ENCODE measurements at regions not wholly inside any gene's neighbourhood (a gene's known extent, or its start where the extent isn't known, plus 50 kb on each side); places are given as distances from the start of the nearest gene placed in this dataset.

- no peak for DNase-seq (ENCODE audit: insufficient read length, low spot score)
- FAIRE-seq = no peak
- TF ChIP-seq POU2F2 (IDR thresholded peaks at IDR 0.05; ENCODE audit: low read depth, low read length) = no peak
Observed at GRCh38 chr12:62163368-62163767, 96.8 kb upstream of the USP15 start.

GRCh38 chr12:62164036-62164435 lies 96.2 kb upstream of the USP15 start:
- FAIRE-seq = no peak
- DNase-seq (ENCODE audit: insufficient read length, low spot score) = no peak
- TF ChIP-seq POLR2A (IDR thresholded peaks at IDR 0.05; ENCODE audit: low read depth, low read length) (no peak), POLR2AphosphoS5 (IDR thresholded peaks at IDR 0.05; ENCODE audit: low read depth, low read length) (no peak), SPI1 (IDR thresholded peaks at IDR 0.05; ENCODE audit: low read depth, low read length) (no peak), POU2F2 (IDR thresholded peaks at IDR 0.05; ENCODE audit: low read depth, low read length) (no peak), PAX5 (IDR thresholded peaks at IDR 0.05; ENCODE audit: insufficient read depth, low read length, severe bottlenecking) (no peak), TAF1 (IDR thresholded peaks at IDR 0.05; ENCODE audit: low read depth, low read length) (no peak)

- FAIRE-seq (no peak), DNase-seq (ENCODE audit: insufficient read length, low spot score) (no peak)
- TF ChIP-seq SPI1 (IDR thresholded peaks at IDR 0.05; ENCODE audit: low read depth, low read length) (no peak), POLR2A (IDR thresholded peaks at IDR 0.05; ENCODE audit: low read depth, low read length) (no peak), POLR2AphosphoS5 (IDR thresholded peaks at IDR 0.05; ENCODE audit: low read depth, low read length) (no peak), POU2F2 (IDR thresholded peaks at IDR 0.05; ENCODE audit: low read depth, low read length) (no peak), TAF1 (IDR thresholded peaks at IDR 0.05; ENCODE audit: low read depth, low read length) (no peak), PAX5 (IDR thresholded peaks at IDR 0.05; ENCODE audit: insufficient read depth, low read length, severe bottlenecking) (no peak)
Observed at GRCh38 chr12:62166525-62166924, 93.7 kb upstream of the USP15 start.

- no peak for FAIRE-seq
Observed at GRCh38 chr12:62168411-62168810, 91.8 kb upstream of the USP15 start.

GRCh38 chr12:62170241-62170640 lies 90.0 kb upstream of the USP15 start:
- TF ChIP-seq PAX5 (IDR thresholded peaks at IDR 0.05; ENCODE audit: insufficient read depth, low read length, severe bottlenecking) = no peak
- no peak for TF ChIP-seq TAF1 (IDR thresholded peaks at IDR 0.05; ENCODE audit: low read depth, low read length)
- no peak for TF ChIP-seq POLR2A (IDR thresholded peaks at IDR 0.05; ENCODE audit: low read depth, low read length)
- no peak for TF ChIP-seq POU2F2 (IDR thresholded peaks at IDR 0.05; ENCODE audit: low read depth, low read length)
- no peak for TF ChIP-seq SPI1 (IDR thresholded peaks at IDR 0.05; ENCODE audit: low read depth, low read length)
- TF ChIP-seq POLR2AphosphoS5 (IDR thresholded peaks at IDR 0.05; ENCODE audit: low read depth, low read length) = no peak
- DNase-seq (ENCODE audit: insufficient read length, low spot score) (no peak), FAIRE-seq (no peak)

More at GRCh38 chr12:62168411-62168810, 91.8 kb upstream of the USP15 start:
- no peak for DNase-seq (ENCODE audit: insufficient read length, low spot score)
- TF ChIP-seq POLR2AphosphoS5 (IDR thresholded peaks at IDR 0.05; ENCODE audit: low read depth, low read length) = no peak
- no peak for TF ChIP-seq POU2F2 (IDR thresholded peaks at IDR 0.05; ENCODE audit: low read depth, low read length)
- no peak for TF ChIP-seq PAX5 (IDR thresholded peaks at IDR 0.05; ENCODE audit: insufficient read depth, low read length, severe bottlenecking)
- no peak for TF ChIP-seq TAF1 (IDR thresholded peaks at IDR 0.05; ENCODE audit: low read depth, low read length)
- no peak for TF ChIP-seq POLR2A (IDR thresholded peaks at IDR 0.05; ENCODE audit: low read depth, low read length)
- TF ChIP-seq SPI1 (IDR thresholded peaks at IDR 0.05; ENCODE audit: low read depth, low read length) = no peak

GRCh38 chr12:62190689-62191490 lies 69.3 kb upstream of the USP15 start:
- no peak for TF ChIP-seq PAX5 (IDR thresholded peaks at IDR 0.05; ENCODE audit: insufficient read depth, low read length, severe bottlenecking)
- no peak for TF ChIP-seq POU2F2 (IDR thresholded peaks at IDR 0.05; ENCODE audit: low read depth, low read length)
- no peak for TF ChIP-seq POLR2AphosphoS5 (IDR thresholded peaks at IDR 0.05; ENCODE audit: low read depth, low read length)
- no peak for TF ChIP-seq TAF1 (IDR thresholded peaks at IDR 0.05; ENCODE audit: low read depth, low read length)
- no peak for TF ChIP-seq POLR2A (IDR thresholded peaks at IDR 0.05; ENCODE audit: low read depth, low read length)
- DNase-seq (ENCODE audit: insufficient read length, low spot score) (peak; percentile 4), FAIRE-seq (no peak)

GRCh38 chr12:62191491-62192179 lies 68.6 kb upstream of the USP15 start:
- TF ChIP-seq POU2F2 (IDR thresholded peaks at IDR 0.05; ENCODE audit: low read depth, low read length) (no peak), TAF1 (IDR thresholded peaks at IDR 0.05; ENCODE audit: low read depth, low read length) (no peak), PAX5 (IDR thresholded peaks at IDR 0.05; ENCODE audit: insufficient read depth, low read length, severe bottlenecking) (no peak), SPI1 (IDR thresholded peaks at IDR 0.05; ENCODE audit: low read depth, low read length) (no peak), POLR2AphosphoS5 (IDR thresholded peaks at IDR 0.05; ENCODE audit: low read depth, low read length) (no peak), POLR2A (IDR thresholded peaks at IDR 0.05; ENCODE audit: low read depth, low read length) (no peak)
- DNase-seq (ENCODE audit: insufficient read length, low spot score) (peak; percentile 1), FAIRE-seq (no peak)

- peak; percentile 46 for DNase-seq (ENCODE audit: insufficient read length, low spot score)
- peak; percentile 72 for FAIRE-seq
- TF ChIP-seq POLR2A (IDR thresholded peaks at IDR 0.05; ENCODE audit: low read depth, low read length) (no peak), POU2F2 (IDR thresholded peaks at IDR 0.05; ENCODE audit: low read depth, low read length) (no peak), TAF1 (IDR thresholded peaks at IDR 0.05; ENCODE audit: low read depth, low read length) (no peak)
Observed at GRCh38 chr12:62192180-62192902, 67.9 kb upstream of the USP15 start.

GRCh38 chr12:62192903-62193250 lies 67.3 kb upstream of the USP15 start:
- no peak for DNase-seq (ENCODE audit: insufficient read length, low spot score)
- TF ChIP-seq SPI1 (IDR thresholded peaks at IDR 0.05; ENCODE audit: low read depth, low read length) (no peak), TAF1 (IDR thresholded peaks at IDR 0.05; ENCODE audit: low read depth, low read length) (no peak), PAX5 (IDR thresholded peaks at IDR 0.05; ENCODE audit: insufficient read depth, low read length, severe bottlenecking) (no peak), POLR2AphosphoS5 (IDR thresholded peaks at IDR 0.05; ENCODE audit: low read depth, low read length) (no peak), POLR2A (IDR thresholded peaks at IDR 0.05; ENCODE audit: low read depth, low read length) (no peak), POU2F2 (IDR thresholded peaks at IDR 0.05; ENCODE audit: low read depth, low read length) (no peak)
- FAIRE-seq = no peak
